ENCODE measurements at regions not wholly inside any gene's neighbourhood (a gene's known extent, or its start where the extent isn't known, plus 50 kb on each side); places are given as distances from the start of the nearest gene placed in this dataset.

- Histone ChIP-seq H3K4ac (ENCODE audit: low read depth, low read length) (no peak overlapping the region), H3K36me3 (ENCODE audit: control insufficient read depth in 1 of 2, insufficient read depth in 2 of 2, low read length in 2 of 2) (no peaks in the 10 kb centered on the region), H4K91ac (ENCODE audit: low read depth, low read length) (no peak overlapping the region), H3K27me3 (ENCODE audit: insufficient read depth, low read length) (no peaks in the 10 kb centered on the region), H2BK5ac (ENCODE audit: low read depth, low read length, poor library complexity) (no peak overlapping the region), H3K9me3 (ENCODE audit: insufficient read depth, low read depth, low read length) (no peaks in the 10 kb centered on the region), H4K12ac (ENCODE audit: low read depth, low read length) (no peak overlapping the region), H3K9ac (ENCODE audit: low read length) (no peak overlapping the region), H3K14ac (ENCODE audit: low read length) (no peak overlapping the region), H3K4me3 (ENCODE audit: low read depth, low read length) (no peak overlapping the region), H3K79me1 (ENCODE audit: low read length) (peaks cover 8% of the 10 kb centered on the region), H4K8ac (ENCODE audit: low read depth, low read length) (no peak overlapping the region), H2AK5ac (ENCODE audit: low read length) (no peak overlapping the region), H2BK120ac (ENCODE audit: insufficient read depth, low read length, poor library complexity) (no peak overlapping the region), H3K18ac (ENCODE audit: low read length) (no peak overlapping the region), H3K27ac (ENCODE audit: low read depth, low read length) (no peak overlapping the region), H3K23ac (ENCODE audit: low read length) (no peak overlapping the region), H3K4me1 (ENCODE audit: control insufficient read depth in 1 of 2, insufficient read depth in 2 of 2, low read length in 2 of 2) (peaks cover 22 to 28% of the 10 kb centered on the region in 2 experiments), H3K4me2 (ENCODE audit: low read length) (no peak overlapping the region), H3K79me2 (ENCODE audit: control insufficient read depth, insufficient read depth, low read length, poor library complexity) (no peaks in the 10 kb centered on the region), H2BK12ac (ENCODE audit: low read length) (peak overlapping the region; percentile 11), H2AFZ (ENCODE audit: insufficient read depth, low read length, poor library complexity) (no peak overlapping the region)
- no peak for DNase-seq
- WGBS (ENCODE audit: extremely low coverage, insufficient coverage, insufficient read length): no CpG with 5 or more reads among the region's 7 CpGs
Observed at GRCh38 chr5:56451742-56452141, 218.6 kb upstream of the ANKRD55 start.

GRCh38 chr5:56450766-56451165, 217.6 kb upstream of the ANKRD55 start:
- no peak overlapping the region for H3K9ac ChIP-seq (ENCODE audit: low read length)
- H4K8ac ChIP-seq (ENCODE audit: low read depth, low read length): no peak overlapping the region
- H3K23ac ChIP-seq (ENCODE audit: low read length): no peak overlapping the region
- no peak overlapping the region for H3K14ac ChIP-seq (ENCODE audit: low read length)
- no peaks in the 10 kb centered on the region for H3K27me3 ChIP-seq (ENCODE audit: insufficient read depth, low read length)
- H2BK120ac ChIP-seq (ENCODE audit: insufficient read depth, low read length, poor library complexity): no peak overlapping the region
- H2BK12ac ChIP-seq (ENCODE audit: low read length): peak overlapping the region; percentile 12
- H3K4ac ChIP-seq (ENCODE audit: low read depth, low read length): no peak overlapping the region
- H2AK5ac ChIP-seq (ENCODE audit: low read length): no peak overlapping the region
- no peak overlapping the region for H4K91ac ChIP-seq (ENCODE audit: low read depth, low read length)
- H3K4me1 ChIP-seq (ENCODE audit: control insufficient read depth in 1 of 2, insufficient read depth in 2 of 2, low read length in 2 of 2): peaks cover 22 to 28% of the 10 kb centered on the region in 2 experiments
- no peak overlapping the region for H3K4me2 ChIP-seq (ENCODE audit: low read length)
- no peak overlapping the region for H3K27ac ChIP-seq (ENCODE audit: low read depth, low read length)
- no peaks in the 10 kb centered on the region for H3K79me2 ChIP-seq (ENCODE audit: control insufficient read depth, insufficient read depth, low read length, poor library complexity)
- H2BK5ac ChIP-seq (ENCODE audit: low read depth, low read length, poor library complexity): no peak overlapping the region
- H3K4me3 ChIP-seq (ENCODE audit: low read depth, low read length): no peak overlapping the region
- H3K18ac ChIP-seq (ENCODE audit: low read length): no peak overlapping the region
- no peaks in the 10 kb centered on the region for H3K9me3 ChIP-seq (ENCODE audit: insufficient read depth, low read depth, low read length)
- peaks cover 8% of the 10 kb centered on the region for H3K79me1 ChIP-seq (ENCODE audit: low read length)
- no peak for DNase-seq
- H3K36me3 ChIP-seq (ENCODE audit: control insufficient read depth in 1 of 2, insufficient read depth in 2 of 2, low read length in 2 of 2): no peaks in the 10 kb centered on the region
- H2AFZ ChIP-seq (ENCODE audit: insufficient read depth, low read length, poor library complexity): no peak overlapping the region
- no CpG with 5 or more reads among the region's 8 CpGs for WGBS (ENCODE audit: extremely low coverage, insufficient coverage, insufficient read length)
- no peak overlapping the region for H4K12ac ChIP-seq (ENCODE audit: low read depth, low read length)

- Histone ChIP-seq H4K8ac (ENCODE audit: low read depth, low read length) (no peak overlapping the region), H3K27ac (ENCODE audit: low read depth, low read length) (no peak overlapping the region), H3K23ac (ENCODE audit: low read length) (no peak overlapping the region), H3K14ac (ENCODE audit: low read length) (peak overlapping the region; percentile 17), H2BK5ac (ENCODE audit: low read depth, low read length, poor library complexity) (no peak overlapping the region), H3K4ac (ENCODE audit: low read depth, low read length) (no peak overlapping the region), H3K79me2 (ENCODE audit: control insufficient read depth, insufficient read depth, low read length, poor library complexity) (no peaks in the 10 kb centered on the region), H3K9me3 (ENCODE audit: insufficient read depth, low read depth, low read length) (no peaks in the 10 kb centered on the region), H2AK5ac (ENCODE audit: low read length) (no peak overlapping the region), H3K4me2 (ENCODE audit: low read length) (no peak overlapping the region), H3K18ac (ENCODE audit: low read length) (no peak overlapping the region), H2BK12ac (ENCODE audit: low read length) (peak overlapping the region; percentile 73), H2BK120ac (ENCODE audit: insufficient read depth, low read length, poor library complexity) (no peak overlapping the region), H3K4me3 (ENCODE audit: low read depth, low read length) (no peak overlapping the region), H3K27me3 (ENCODE audit: insufficient read depth, low read length) (no peaks in the 10 kb centered on the region), H4K12ac (ENCODE audit: low read depth, low read length) (no peak overlapping the region), H3K9ac (ENCODE audit: low read length) (no peak overlapping the region), H2AFZ (ENCODE audit: insufficient read depth, low read length, poor library complexity) (no peak overlapping the region), H3K79me1 (ENCODE audit: low read length) (peaks cover 5% of the 10 kb centered on the region), H3K36me3 (ENCODE audit: control insufficient read depth in 1 of 2, insufficient read depth in 2 of 2, low read length in 2 of 2) (no peaks in the 10 kb centered on the region), H4K91ac (ENCODE audit: low read depth, low read length) (no peak overlapping the region), H3K4me1 (ENCODE audit: control insufficient read depth in 1 of 2, insufficient read depth in 2 of 2, low read length in 2 of 2) (peaks cover 8 to 17% of the 10 kb centered on the region in 2 experiments)
- DNase-seq: no peak
- no CpG with 5 or more reads among the region's 7 CpGs for WGBS (ENCODE audit: extremely low coverage, insufficient coverage, insufficient read length)
Observed at GRCh38 chr5:56449071-56449640, 216.0 kb upstream of the ANKRD55 start.

GRCh38 chr5:56447656-56448055, 214.5 kb upstream of the ANKRD55 start:
- Histone ChIP-seq H4K8ac (ENCODE audit: low read depth, low read length) (peak overlapping the region; percentile 36), H3K4ac (ENCODE audit: low read depth, low read length) (no peak overlapping the region), H3K36me3 (ENCODE audit: control insufficient read depth in 1 of 2, insufficient read depth in 2 of 2, low read length in 2 of 2) (no peaks in the 10 kb centered on the region), H2AFZ (ENCODE audit: insufficient read depth, low read length, poor library complexity) (no peak overlapping the region), H3K9ac (ENCODE audit: low read length) (no peak overlapping the region), H3K27me3 (ENCODE audit: insufficient read depth, low read length) (no peaks in the 10 kb centered on the region), H3K4me1 (ENCODE audit: control insufficient read depth in 1 of 2, insufficient read depth in 2 of 2, low read length in 2 of 2) (peaks cover 6 to 13% of the 10 kb centered on the region in 2 experiments), H3K4me2 (ENCODE audit: low read length) (no peak overlapping the region), H2AK5ac (ENCODE audit: low read length) (no peak overlapping the region), H3K14ac (ENCODE audit: low read length) (no peak overlapping the region), H4K12ac (ENCODE audit: low read depth, low read length) (no peak overlapping the region), H4K91ac (ENCODE audit: low read depth, low read length) (no peak overlapping the region), H3K27ac (ENCODE audit: low read depth, low read length) (peak overlapping the region; percentile 41), H3K23ac (ENCODE audit: low read length) (no peak overlapping the region), H2BK120ac (ENCODE audit: insufficient read depth, low read length, poor library complexity) (peak overlapping the region; percentile 80), H2BK5ac (ENCODE audit: low read depth, low read length, poor library complexity) (no peak overlapping the region), H3K9me3 (ENCODE audit: insufficient read depth, low read depth, low read length) (no peaks in the 10 kb centered on the region), H3K79me2 (ENCODE audit: control insufficient read depth, insufficient read depth, low read length, poor library complexity) (no peaks in the 10 kb centered on the region), H3K18ac (ENCODE audit: low read length) (no peak overlapping the region), H2BK12ac (ENCODE audit: low read length) (peak overlapping the region; percentile 56), H3K4me3 (ENCODE audit: low read depth, low read length) (no peak overlapping the region), H3K79me1 (ENCODE audit: low read length) (peaks cover 4% of the 10 kb centered on the region)
- WGBS (ENCODE audit: extremely low coverage, insufficient coverage, insufficient read length): no CpG with 5 or more reads among the region's 4 CpGs
- no peak for DNase-seq
